Esophagus (tissue), 2 donors: ENCODE measurements at regions not wholly inside any gene's neighbourhood (a gene's known extent, or its start where the extent isn't known, plus 50 kb on each side); places are given as distances from the start of the nearest gene placed in this dataset.

Source experiments
- H3K27ac ChIP-seq, 2 donors: one replicate each; pipeline ENCODE4 v1.5.1; 2013; ENCODE audit warnings: low read depth in 2 of 2, mild to moderate bottlenecking in 2 of 2, inconsistent platforms in 1 of 2, low read length in 1 of 2, moderate library complexity in 1 of 2
- H3K27me3 ChIP-seq, 2 donors: one replicate each; pipeline ENCODE4 v1.6.1; 2013; ENCODE audit warnings: low read length in 2 of 2, control low read depth in 1 of 2, mild to moderate bottlenecking in 1 of 2; ENCODE audit not compliant: insufficient read depth in 2 of 2, control insufficient read depth in 1 of 2
- H3K36me3 ChIP-seq, 2 donors: one replicate each; pipeline ENCODE4 v1.6.1; 2013; ENCODE audit warnings: low read length in 1 of 2; ENCODE audit not compliant: control insufficient read depth in 2 of 2, insufficient read depth in 2 of 2
- H3K4me1 ChIP-seq, 2 donors: one replicate each; pipeline ENCODE4 v1.6.1; 2013; ENCODE audit warnings: low read length in 1 of 2; ENCODE audit not compliant: control insufficient read depth in 2 of 2, insufficient read depth in 2 of 2
- H3K4me3 ChIP-seq, 2 donors: one replicate each; pipeline ENCODE4 v1.5.1; 2013; ENCODE audit warnings: low read length in 2 of 2, mild to moderate bottlenecking in 2 of 2, low read depth in 1 of 2, moderate library complexity in 1 of 2
- H3K9me3 ChIP-seq, 2 donors: one replicate each; pipeline ENCODE4 v1.6.1; 2013; ENCODE audit warnings: mild to moderate bottlenecking in 2 of 2, low read depth in 1 of 2, low read length in 1 of 2, moderate library complexity in 1 of 2; ENCODE audit not compliant: control insufficient read depth in 2 of 2, insufficient read depth in 1 of 2
- WGBS, 2 donors: extraction: QIAGEN DNeasy Blood & Tissue Kit; methylation state at CpG; one replicate each; pipeline ENCODE4 v1.1.7; 2013; 5-methylcytosine and 5-hydroxymethylcytosine counted together
- donor health status: healthy with polysubstance abuse.
- donor health status: Bipolar disorder and iron deficiency.

GRCh38 chr5:108529381-108529780 is 147.5 kb upstream of the FBXL17 start:
- 0 to 18% methylated on average over 1 of the region's 1 CpG for WGBS, 2 donors

GRCh38 chr5:108528655-108529054 is 146.8 kb upstream of the FBXL17 start:
- no peaks in the 10 kb centered on the region for H3K36me3 ChIP-seq
- H3K4me3 ChIP-seq: no peak overlapping the region
- peaks cover 0 to 2% of the 10 kb centered on the region in 2 donors for H3K9me3 ChIP-seq
- H3K4me1 ChIP-seq: peaks cover 0 to 2% of the 10 kb centered on the region in 2 donors
- 14 to 27% methylated on average over 1 of the region's 1 CpG for WGBS, 2 donors
- no peaks in the 10 kb centered on the region for H3K27me3 ChIP-seq
- no peak overlapping the region for H3K27ac ChIP-seq

More at GRCh38 chr5:108529381-108529780, 147.5 kb upstream of the FBXL17 start:
- peaks cover 0 to 2% of the 10 kb centered on the region in 2 donors for H3K4me1 ChIP-seq
- no peak overlapping the region for H3K27ac ChIP-seq
- peaks cover 0 to 2% of the 10 kb centered on the region in 2 donors for H3K9me3 ChIP-seq
- H3K27me3 ChIP-seq: no peaks in the 10 kb centered on the region
- H3K4me3 ChIP-seq: no peak overlapping the region
- no peaks in the 10 kb centered on the region for H3K36me3 ChIP-seq

GRCh38 chr5:108524564-108524963 is 142.7 kb upstream of the FBXL17 start:
- Histone ChIP-seq H3K4me1 (no peaks in the 10 kb centered on the region), H3K27ac (no peak overlapping the region)

GRCh38 chr5:108523360-108523759 is 141.5 kb upstream of the FBXL17 start:
- Histone ChIP-seq H3K36me3 (no peaks in the 10 kb centered on the region), H3K4me3 (no peak overlapping the region), H3K27ac (no peak overlapping the region), H3K9me3 (peaks cover 0 to 2% of the 10 kb centered on the region in 2 donors), H3K27me3 (no peaks in the 10 kb centered on the region), H3K4me1 (no peaks in the 10 kb centered on the region)

More at GRCh38 chr5:108524564-108524963, 142.7 kb upstream of the FBXL17 start:
- Histone ChIP-seq H3K27me3 (no peaks in the 10 kb centered on the region), H3K4me3 (no peak overlapping the region), H3K36me3 (no peaks in the 10 kb centered on the region), H3K9me3 (peaks cover 0 to 2% of the 10 kb centered on the region in 2 donors)

GRCh38 chr5:108521841-108522506 is 140.1 kb upstream of the FBXL17 start:
- Histone ChIP-seq H3K9me3 (no peaks in the 10 kb centered on the region), H3K4me3 (no peak overlapping the region), H3K27ac (no peak overlapping the region), H3K27me3 (no peaks in the 10 kb centered on the region), H3K36me3 (no peaks in the 10 kb centered on the region), H3K4me1 (no peaks in the 10 kb centered on the region)
- 30 to 33% methylated on average over 4 of the region's 4 CpGs for WGBS, 2 donors

- no peaks in the 10 kb centered on the region for H3K36me3 ChIP-seq
- H3K4me1 ChIP-seq: no peaks in the 10 kb centered on the region
- WGBS, 2 donors: 32 to 39% methylated on average over 7 of the region's 7 CpGs
- no peaks in the 10 kb centered on the region for H3K9me3 ChIP-seq
- H3K4me3 ChIP-seq: no peak overlapping the region
- no peaks in the 10 kb centered on the region for H3K27me3 ChIP-seq
- no peak overlapping the region for H3K27ac ChIP-seq
Measured at GRCh38 chr5:108521011-108521700, 139.3 kb upstream of the FBXL17 start.

GRCh38 chr5:108516785-108517184 is 134.9 kb upstream of the FBXL17 start:
- H3K4me1 ChIP-seq: no peaks in the 10 kb centered on the region
- no peaks in the 10 kb centered on the region for H3K9me3 ChIP-seq
- H3K27ac ChIP-seq: no peak overlapping the region
- no peaks in the 10 kb centered on the region for H3K27me3 ChIP-seq
- no peaks in the 10 kb centered on the region for H3K36me3 ChIP-seq
- H3K4me3 ChIP-seq: no peak overlapping the region

- H3K27ac ChIP-seq: no peak overlapping the region
- no peaks in the 10 kb centered on the region for H3K9me3 ChIP-seq
- H3K4me1 ChIP-seq: no peaks in the 10 kb centered on the region
- 44 to 45% methylated on average over 1 of the region's 1 CpG for WGBS, 2 donors
- no peaks in the 10 kb centered on the region for H3K36me3 ChIP-seq
- no peaks in the 10 kb centered on the region for H3K27me3 ChIP-seq
- H3K4me3 ChIP-seq: no peak overlapping the region
Measured at GRCh38 chr5:108515517-108516105, 133.7 kb upstream of the FBXL17 start.

GRCh38 chr5:108508979-108509378 is 127.1 kb upstream of the FBXL17 start:
- H3K4me1 ChIP-seq: no peaks in the 10 kb centered on the region
- no peak overlapping the region for H3K27ac ChIP-seq
- H3K36me3 ChIP-seq: no peaks in the 10 kb centered on the region
- H3K27me3 ChIP-seq: no peaks in the 10 kb centered on the region
- 68 to 80% methylated on average over 3 of the region's 3 CpGs for WGBS, 2 donors
- H3K9me3 ChIP-seq: no peaks in the 10 kb centered on the region
- no peak overlapping the region for H3K4me3 ChIP-seq
